H1 (cell line): ENCODE measurements at regions not wholly inside any gene's neighbourhood (a gene's known extent, or its start where the extent isn't known, plus 50 kb on each side); places are given as distances from the start of the nearest gene placed in this dataset.

ENCODE experiments used
- CHD7 ChIP-seq: fragments of 300-600 bp; sonication (generic); IDR thresholded peaks from 2 replicates; pipeline ENCODE4 v1.7.1; 2012; ENCODE audit warnings: low read length, moderate library complexity, mild to moderate bottlenecking, inconsistent platforms; ENCODE audit not compliant: insufficient replicate concordance
- EP300 ChIP-seq, 2 experiments: IDR thresholded peaks; 1 replicate in 1 of 2; 2 replicates in 1 of 2; pipeline ENCODE4 v1.6.1; 2011 to 2012; ENCODE audit warnings: low read depth in 2 of 2, low read length in 2 of 2, mild to moderate bottlenecking in 2 of 2, borderline replicate concordance in 1 of 2, inconsistent platforms in 1 of 2, moderate library complexity in 1 of 2
- KDM5A ChIP-seq: fragments of 200-600 bp; IDR thresholded peaks from 2 replicates; pipeline ENCODE4 v1.7.1; 2012; ENCODE audit warnings: mild to moderate bottlenecking, low read length, inconsistent platforms, mixed read lengths
- SP4 ChIP-seq: IDR thresholded peaks from 2 replicates; pipeline ENCODE4 v1.6.1; 2012; ENCODE audit warnings: low read length, inconsistent platforms
- SRF ChIP-seq: IDR thresholded peaks from 2 replicates; pipeline ENCODE4 v1.6.1; 2011; ENCODE audit warnings: mild to moderate bottlenecking, low read depth, low read length, moderate library complexity

DNA sequence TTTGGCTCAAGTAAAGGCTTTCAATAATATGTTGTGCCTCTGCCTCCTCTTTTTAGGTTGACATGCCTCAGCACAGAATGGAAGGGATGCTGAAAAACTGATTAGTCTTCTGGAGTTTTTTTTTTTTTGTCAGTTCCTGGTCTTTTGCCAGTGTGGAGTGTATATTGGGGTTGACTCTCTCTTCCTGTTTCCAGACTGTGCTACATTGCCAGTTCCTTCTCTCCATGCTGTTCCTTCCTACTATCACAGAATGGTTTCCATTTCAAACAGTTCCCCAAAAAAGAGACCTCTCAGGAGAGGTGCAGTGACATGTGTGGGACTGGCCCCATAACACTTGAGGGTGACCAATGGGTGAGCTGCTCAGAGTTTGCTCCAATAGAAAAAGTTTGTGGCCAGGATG, 101.7 kb upstream of the ETV3 start (continued):
- TF ChIP-seq SRF (no peak), KDM5A (no peak), CHD7 (no peak), EP300 (IDR thresholded peaks at IDR 0.05; ENCODE audit: borderline replicate concordance in 1 of 2, low read depth in 2 of 2, low read length in 2 of 2) (no peak), SP4 (no peak)
